SH-SY5Y (cell line): ENCODE measurements at regions not wholly inside any gene's neighbourhood (a gene's known extent, or its start where the extent isn't known, plus 50 kb on each side); places are given as distances from the start of the nearest gene placed in this dataset.

Source experiments
- GATA2 ChIP-seq: IDR thresholded peaks from 2 replicates; pipeline ENCODE4 v1.6.1; 2011; ENCODE audit warnings: mild to moderate bottlenecking, low read depth, low read length
- GATA3 ChIP-seq: IDR thresholded peaks from 2 replicates; pipeline ENCODE4 v1.6.1; 2011; ENCODE audit warnings: low read depth, mild to moderate bottlenecking, low read length, moderate library complexity

GRCh38 chr20:17803765-17804164, 104.0 kb downstream of the BANF2 start:
- no peak for TF ChIP-seq GATA3
- no peak for TF ChIP-seq GATA2
